ENCODE measurements at regions not wholly inside any gene's neighbourhood (a gene's known extent, or its start where the extent isn't known, plus 50 kb on each side); places are given as distances from the start of the nearest gene placed in this dataset.

DNA sequence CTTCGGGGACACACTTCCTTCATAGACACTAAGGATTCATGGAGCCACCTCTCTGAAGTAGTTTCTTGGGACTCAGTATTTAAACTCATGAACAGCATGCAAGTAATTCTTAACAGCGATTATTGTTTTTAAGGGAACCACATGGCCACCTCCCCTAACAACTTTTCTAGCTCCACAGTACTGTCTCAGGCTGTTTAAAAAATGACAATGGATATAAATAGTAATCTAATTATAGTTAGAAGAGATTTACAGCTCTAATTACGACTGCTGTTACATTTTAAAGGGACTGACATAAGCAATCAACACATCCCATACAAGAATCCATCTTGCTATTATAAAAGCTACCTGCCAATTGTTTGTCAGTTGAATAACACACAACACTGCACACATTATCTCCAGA, 72.1 kb upstream of the HDGFL1 start:
- no peak overlapping the region for H3K4me3 ChIP-seq (ENCODE audit: low read depth, low read length)
- TF ChIP-seq, protein P1, sequence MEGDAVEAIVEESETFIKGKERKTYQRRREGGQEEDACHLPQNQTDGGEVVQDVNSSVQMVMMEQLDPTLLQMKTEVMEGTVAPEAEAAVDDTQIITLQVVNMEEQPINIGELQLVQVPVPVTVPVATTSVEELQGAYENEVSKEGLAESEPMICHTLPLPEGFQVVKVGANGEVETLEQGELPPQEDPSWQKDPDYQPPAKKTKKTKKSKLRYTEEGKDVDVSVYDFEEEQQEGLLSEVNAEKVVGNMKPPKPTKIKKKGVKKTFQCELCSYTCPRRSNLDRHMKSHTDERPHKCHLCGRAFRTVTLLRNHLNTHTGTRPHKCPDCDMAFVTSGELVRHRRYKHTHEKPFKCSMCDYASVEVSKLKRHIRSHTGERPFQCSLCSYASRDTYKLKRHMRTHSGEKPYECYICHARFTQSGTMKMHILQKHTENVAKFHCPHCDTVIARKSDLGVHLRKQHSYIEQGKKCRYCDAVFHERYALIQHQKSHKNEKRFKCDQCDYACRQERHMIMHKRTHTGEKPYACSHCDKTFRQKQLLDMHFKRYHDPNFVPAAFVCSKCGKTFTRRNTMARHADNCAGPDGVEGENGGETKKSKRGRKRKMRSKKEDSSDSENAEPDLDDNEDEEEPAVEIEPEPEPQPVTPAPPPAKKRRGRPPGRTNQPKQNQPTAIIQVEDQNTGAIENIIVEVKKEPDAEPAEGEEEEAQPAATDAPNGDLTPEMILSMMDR (IDR thresholded peaks at IDR 0.05; ENCODE audit: control insufficient read depth, extremely low read depth, insufficient read depth), result no peak
- no peak for DNase-seq (ENCODE audit: low read depth)

GRCh38 chr6:22499815-22500214, 69.6 kb upstream of the HDGFL1 start:
- no peak overlapping the region for H3K4me3 ChIP-seq (ENCODE audit: low read depth, low read length)
- TF ChIP-seq, protein P1 (IDR thresholded peaks at IDR 0.05; ENCODE audit: control insufficient read depth, extremely low read depth, insufficient read depth), result no peak
- DNase-seq (ENCODE audit: low read depth), result no peak

GRCh38 chr6:22506496-22506895, 62.9 kb upstream of the HDGFL1 start:
- no peak for DNase-seq (ENCODE audit: low read depth)
- TF ChIP-seq, protein P1 (IDR thresholded peaks at IDR 0.05; ENCODE audit: control insufficient read depth, extremely low read depth, insufficient read depth), result no peak
- H3K4me3 ChIP-seq (ENCODE audit: low read depth, low read length), result no peak overlapping the region

GRCh38 chr6:22512686-22513427, 56.5 kb upstream of the HDGFL1 start:
- TF ChIP-seq, protein P1 (IDR thresholded peaks at IDR 0.05; ENCODE audit: control insufficient read depth, extremely low read depth, insufficient read depth), result no peak
- no peak for DNase-seq (ENCODE audit: low read depth)
- H3K4me3 ChIP-seq (ENCODE audit: low read depth, low read length), result no peak overlapping the region

DNA sequence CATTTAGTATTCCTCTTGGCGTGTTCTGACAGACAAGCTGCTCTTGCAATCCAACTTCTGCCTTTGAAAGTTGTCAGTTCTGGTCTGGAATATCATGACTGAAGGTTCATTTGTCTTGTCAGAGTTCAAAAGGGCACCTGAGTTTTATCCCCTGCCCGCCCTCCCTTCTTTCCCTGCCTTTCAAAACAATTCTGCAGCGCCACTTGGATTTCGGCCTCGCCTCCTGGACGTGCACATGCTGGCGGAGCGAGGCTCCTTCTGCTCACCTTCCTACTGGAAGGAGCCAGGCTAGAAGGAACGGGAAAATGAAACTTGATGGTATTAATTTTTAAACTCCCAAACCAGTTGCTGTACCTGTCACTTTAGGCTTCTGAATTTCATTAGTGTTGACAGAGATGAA, 55.7 kb upstream of the HDGFL1 start:
- TF ChIP-seq, protein P1 (IDR thresholded peaks at IDR 0.05; ENCODE audit: control insufficient read depth, extremely low read depth, insufficient read depth), result no peak
- H3K4me3 ChIP-seq (ENCODE audit: low read depth, low read length), result no peak overlapping the region
- DNase-seq (ENCODE audit: low read depth), result no peak

- TF ChIP-seq, protein P1 (IDR thresholded peaks at IDR 0.05; ENCODE audit: control insufficient read depth, extremely low read depth, insufficient read depth), result no peak
- H3K4me3 ChIP-seq (ENCODE audit: low read depth, low read length), result no peak overlapping the region
- no peak for DNase-seq (ENCODE audit: low read depth)
Measured at GRCh38 chr6:22519237-22519636, 50.1 kb upstream of the HDGFL1 start.
